ENCODE measurements at regions not wholly inside any gene's neighbourhood (a gene's known extent, or its start where the extent isn't known, plus 50 kb on each side); places are given as distances from the start of the nearest gene placed in this dataset.
"Not testable (repeated sequence)": the region's sequence is repeated elsewhere in the genome, so short reads cannot be mapped to it uniquely, and the experiment has no call there.

- no peak for DNase-seq (ENCODE audit: extremely low spot score)
- TF ChIP-seq LEF1 (IDR thresholded peaks at IDR 0.05; ENCODE audit: borderline replicate concordance) (no peak), ELF4 (IDR thresholded peaks at IDR 0.05) (no peak), L3MBTL2 (conservative IDR thresholded peaks at IDR 0.05) (no peak), ZNF384 (IDR thresholded peaks at IDR 0.05) (no peak), CTBP1 (IDR thresholded peaks at IDR 0.05; ENCODE audit: borderline replicate concordance) (no peak), SUZ12 (IDR thresholded peaks at IDR 0.05) (no peak), TARDBP (IDR thresholded peaks at IDR 0.05) (no peak), FOXK2 (IDR thresholded peaks at IDR 0.05) (no peak), ARNT (IDR thresholded peaks at IDR 0.05) (no peak), FOXM1 (IDR thresholded peaks at IDR 0.05; ENCODE audit: borderline replicate concordance) (no peak), NFRKB (IDR thresholded peaks at IDR 0.05) (no peak), SP1 (IDR thresholded peaks at IDR 0.05) (no peak), FOXA1 (IDR thresholded peaks at IDR 0.05) (no peak), BHLHE40 (IDR thresholded peaks at IDR 0.05; ENCODE audit: borderline replicate concordance) (no peak), HDGF (IDR thresholded peaks at IDR 0.05; ENCODE audit: borderline replicate concordance) (no peak)
- TF ChIP-seq, protein P1, sequence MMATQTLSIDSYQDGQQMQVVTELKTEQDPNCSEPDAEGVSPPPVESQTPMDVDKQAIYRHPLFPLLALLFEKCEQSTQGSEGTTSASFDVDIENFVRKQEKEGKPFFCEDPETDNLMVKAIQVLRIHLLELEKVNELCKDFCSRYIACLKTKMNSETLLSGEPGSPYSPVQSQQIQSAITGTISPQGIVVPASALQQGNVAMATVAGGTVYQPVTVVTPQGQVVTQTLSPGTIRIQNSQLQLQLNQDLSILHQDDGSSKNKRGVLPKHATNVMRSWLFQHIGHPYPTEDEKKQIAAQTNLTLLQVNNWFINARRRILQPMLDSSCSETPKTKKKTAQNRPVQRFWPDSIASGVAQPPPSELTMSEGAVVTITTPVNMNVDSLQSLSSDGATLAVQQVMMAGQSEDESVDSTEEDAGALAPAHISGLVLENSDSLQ (IDR thresholded peaks at IDR 0.05): no peak
- ChIA-PET POLR2A (no interaction called here), CTCF (no interaction called here)
These were observed 482.0 kb downstream of the DTWD2 start for GRCh38 chr5:118506217-118506852.

- POLR2A ChIA-PET; DNase-seq (ENCODE audit: extremely low spot score); CTCF ChIA-PET: not testable (repeated sequence)
These were observed 486.1 kb downstream of the DTWD2 start for GRCh38 chr5:118502232-118502631.

GRCh38 chr5:118491351-118491750 is 497.0 kb downstream of the DTWD2 start:
- ChIA-PET POLR2A (no interaction called here), CTCF (no interaction called here)
- no peak for DNase-seq (ENCODE audit: extremely low spot score)
- TF ChIP-seq FOXM1 (IDR thresholded peaks at IDR 0.05; ENCODE audit: borderline replicate concordance) (no peak), LEF1 (IDR thresholded peaks at IDR 0.05; ENCODE audit: borderline replicate concordance) (no peak), CTBP1 (IDR thresholded peaks at IDR 0.05; ENCODE audit: borderline replicate concordance) (no peak), ZNF384 (IDR thresholded peaks at IDR 0.05) (no peak), BHLHE40 (IDR thresholded peaks at IDR 0.05; ENCODE audit: borderline replicate concordance) (no peak), NFRKB (IDR thresholded peaks at IDR 0.05) (no peak), SUZ12 (IDR thresholded peaks at IDR 0.05) (no peak), FOXK2 (IDR thresholded peaks at IDR 0.05) (no peak), ELF4 (IDR thresholded peaks at IDR 0.05) (no peak), HDGF (IDR thresholded peaks at IDR 0.05; ENCODE audit: borderline replicate concordance) (no peak), ARNT (IDR thresholded peaks at IDR 0.05) (no peak), L3MBTL2 (conservative IDR thresholded peaks at IDR 0.05) (no peak)
- TF ChIP-seq, protein P1 (IDR thresholded peaks at IDR 0.05): no peak

DNA sequence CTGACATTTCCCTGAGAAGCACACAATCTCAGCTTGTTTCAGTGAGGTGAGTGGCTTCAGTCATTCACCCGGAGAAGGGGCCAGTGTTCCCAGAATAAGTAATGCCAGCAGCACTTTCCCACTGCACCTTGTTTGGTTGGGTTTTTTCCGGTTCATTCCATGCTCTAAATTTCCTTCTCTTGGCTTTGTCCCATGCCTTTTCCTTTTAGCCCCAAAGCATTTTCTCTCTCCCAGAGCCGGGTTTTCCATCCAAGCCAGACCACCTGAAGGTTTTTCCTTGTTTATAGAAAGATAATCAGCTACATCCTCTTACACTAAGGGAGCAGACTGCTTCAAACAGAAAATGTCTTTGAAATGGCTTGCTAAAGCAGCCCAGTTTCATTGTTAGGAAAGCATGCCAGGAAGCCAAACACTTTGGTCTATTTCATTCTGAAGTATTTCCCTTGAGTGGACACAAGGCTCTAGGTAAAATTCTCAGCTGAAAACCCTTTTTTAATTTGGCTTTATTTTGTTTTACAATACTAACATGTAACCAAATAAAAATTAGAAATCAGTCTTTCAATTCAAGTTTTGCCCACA is 501.6 kb downstream of the DTWD2 start:
- ChIA-PET POLR2A (no interaction called here), CTCF (no interaction called here)
- TF ChIP-seq FOXA1 (IDR thresholded peaks at IDR 0.05) (no peak), TARDBP (IDR thresholded peaks at IDR 0.05) (no peak), L3MBTL2 (conservative IDR thresholded peaks at IDR 0.05) (no peak), SP1 (IDR thresholded peaks at IDR 0.05) (no peak), ELF4 (IDR thresholded peaks at IDR 0.05) (no peak), FOXK2 (IDR thresholded peaks at IDR 0.05) (no peak), FOXM1 (IDR thresholded peaks at IDR 0.05; ENCODE audit: borderline replicate concordance) (no peak), CTBP1 (IDR thresholded peaks at IDR 0.05; ENCODE audit: borderline replicate concordance) (no peak), SUZ12 (IDR thresholded peaks at IDR 0.05) (no peak), ZNF384 (IDR thresholded peaks at IDR 0.05) (no peak), BHLHE40 (IDR thresholded peaks at IDR 0.05; ENCODE audit: borderline replicate concordance) (no peak), NFRKB (IDR thresholded peaks at IDR 0.05) (no peak), LEF1 (IDR thresholded peaks at IDR 0.05; ENCODE audit: borderline replicate concordance) (no peak), ARNT (IDR thresholded peaks at IDR 0.05) (no peak), HDGF (IDR thresholded peaks at IDR 0.05; ENCODE audit: borderline replicate concordance) (no peak)
- TF ChIP-seq, protein P1 (IDR thresholded peaks at IDR 0.05): no peak
- no peak for DNase-seq (ENCODE audit: extremely low spot score)

GRCh38 chr5:118479285-118479684 is 509.1 kb downstream of the DTWD2 start:
- POLR2A ChIA-PET: no interaction called here
- TF ChIP-seq ELF4 (IDR thresholded peaks at IDR 0.05) (no peak), TARDBP (IDR thresholded peaks at IDR 0.05) (no peak), LEF1 (IDR thresholded peaks at IDR 0.05; ENCODE audit: borderline replicate concordance) (no peak), FOXM1 (IDR thresholded peaks at IDR 0.05; ENCODE audit: borderline replicate concordance) (no peak), L3MBTL2 (conservative IDR thresholded peaks at IDR 0.05) (no peak), ZNF384 (IDR thresholded peaks at IDR 0.05) (no peak), FOXA1 (IDR thresholded peaks at IDR 0.05) (no peak), SUZ12 (IDR thresholded peaks at IDR 0.05) (no peak), BHLHE40 (IDR thresholded peaks at IDR 0.05; ENCODE audit: borderline replicate concordance) (no peak), SP1 (IDR thresholded peaks at IDR 0.05) (no peak), NFRKB (IDR thresholded peaks at IDR 0.05) (no peak), FOXK2 (IDR thresholded peaks at IDR 0.05) (no peak), ARNT (IDR thresholded peaks at IDR 0.05) (no peak), HDGF (IDR thresholded peaks at IDR 0.05; ENCODE audit: borderline replicate concordance) (no peak), CTBP1 (IDR thresholded peaks at IDR 0.05; ENCODE audit: borderline replicate concordance) (no peak)
- TF ChIP-seq, protein P1 (IDR thresholded peaks at IDR 0.05): no peak
- CTCF ChIA-PET: no interaction called here
- DNase-seq (ENCODE audit: extremely low spot score): no peak

All from HEK293T (cell line).